DOHH2 (cell line): ENCODE measurements at regions not wholly inside any gene's neighbourhood (a gene's known extent, or its start where the extent isn't known, plus 50 kb on each side); places are given as distances from the start of the nearest gene placed in this dataset.

Source experiments
- H3F3A ChIP-seq: fragments of 200-600 bp; sonication (generic), shearing (Covaris generic); 2 replicates; pipeline ENCODE4 v1.6.0; 2016; ENCODE audit warnings: antibody characterized with exemption, mild to moderate bottlenecking; ENCODE audit not compliant: control insufficient read depth, insufficient read depth
- H3K27ac ChIP-seq: fragments of 200-600 bp; sonication (generic); 2 replicates; pipeline ENCODE4 v1.5.1; 2014; ENCODE audit warnings: low read depth, mild to moderate bottlenecking, low read length, moderate library complexity
- H3K27me3 ChIP-seq: fragments of 200-600 bp; sonication (generic); 2 replicates; pipeline ENCODE4 v1.6.1; 2014; ENCODE audit warnings: mild to moderate bottlenecking, low read length, mixed read lengths; ENCODE audit not compliant: control insufficient read depth
- H3K36me3 ChIP-seq: fragments of 200-600 bp; sonication (generic); 2 replicates; pipeline ENCODE4 v1.6.1; 2014; ENCODE audit warnings: mild to moderate bottlenecking, low read length, moderate library complexity, mixed read lengths; ENCODE audit not compliant: control insufficient read depth
- H3K4me1 ChIP-seq: fragments of 200-600 bp; sonication (generic); 2 replicates; pipeline ENCODE4 v1.6.1; 2014; ENCODE audit warnings: mild to moderate bottlenecking, low read length, mixed read lengths; ENCODE audit not compliant: control insufficient read depth
- H3K4me2 ChIP-seq: fragments of 200-600 bp; sonication (generic); 2 replicates; pipeline ENCODE4 v1.6.0; 2014; ENCODE audit warnings: mild to moderate bottlenecking, low read length, moderate library complexity
- H3K4me3 ChIP-seq: fragments of 200-600 bp; sonication (generic); 2 replicates; pipeline ENCODE4 v1.5.1; 2014; ENCODE audit warnings: mild to moderate bottlenecking, low read length, mixed read lengths
- H3K79me2 ChIP-seq: fragments of 200-600 bp; sonication (generic); 2 replicates; pipeline ENCODE4 v1.6.1; 2014; ENCODE audit warnings: mild to moderate bottlenecking, low read length, mixed read lengths; ENCODE audit not compliant: control insufficient read depth
- H3K9me2 ChIP-seq: fragments of 200-600 bp; sonication (generic); replicated peaks from 2 replicates; pipeline ENCODE4 v1.6.1; 2014; ENCODE audit warnings: mild to moderate bottlenecking, low read length, mixed read lengths; ENCODE audit not compliant: control insufficient read depth
- H3K9me3 ChIP-seq: fragments of 200-600 bp; sonication (generic); 2 replicates; pipeline ENCODE4 v1.6.1; 2014; ENCODE audit warnings: antibody characterized with exemption, low read length, mixed read lengths; ENCODE audit not compliant: control insufficient read depth, insufficient read depth
- H4K20me1 ChIP-seq: fragments of 200-600 bp; sonication (generic); 2 replicates; pipeline ENCODE4 v1.6.0; 2014; ENCODE audit warnings: low read depth, mild to moderate bottlenecking, antibody characterized with exemption, low read length, moderate library complexity; ENCODE audit not compliant: control insufficient read depth, insufficient read depth
- EZH2phosphoT487 ChIP-seq: fragments of 200-600 bp; sonication (generic); IDR thresholded peaks from 2 replicates; pipeline ENCODE4 v1.6.1; 2017; ENCODE audit warnings: borderline replicate concordance, mild to moderate bottlenecking, antibody characterized with exemption, low read length, moderate library complexity, mixed read lengths
- TF ChIP-seq, protein P1 (sequence below): fragments of 200-600 bp; sonication (generic); IDR thresholded peaks from one replicate; pipeline ENCODE4 v1.5.1; 2014; ENCODE audit warnings: antibody characterized with exemption, mild to moderate bottlenecking, low read depth, low read length; ENCODE audit not compliant: poor library complexity, severe bottlenecking

DNA sequence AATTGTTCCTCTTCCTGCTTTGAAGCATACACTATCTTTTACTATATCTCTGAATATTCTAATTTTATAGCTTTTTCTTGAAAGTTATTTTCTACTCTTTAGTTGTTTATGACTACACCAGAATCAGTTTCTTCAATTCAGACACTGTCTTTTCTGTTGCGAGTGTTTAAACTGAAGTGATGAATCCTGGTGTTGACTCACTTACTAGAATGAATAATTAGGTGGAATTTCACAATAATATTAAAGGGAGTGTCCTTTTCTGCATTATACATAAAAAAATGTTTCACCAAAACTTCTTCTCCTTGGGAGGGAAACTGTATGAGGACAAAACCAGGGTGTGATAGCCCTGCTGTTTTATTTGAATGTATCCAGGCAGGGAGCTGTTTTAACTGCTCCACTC lies 1383.1 kb downstream of the C4orf33 start:
- Histone ChIP-seq H3K27me3 (no peaks in the 10 kb centered on the region), H3K27ac (no peak overlapping the region), H3K36me3 (no peaks in the 10 kb centered on the region), H4K20me1 (no peaks in the 10 kb centered on the region), H3K4me3 (no peak overlapping the region), H3F3A (no peaks in the 10 kb centered on the region), H3K4me2 (no peak overlapping the region), H3K9me3 (no peaks in the 10 kb centered on the region), H3K4me1 (no peaks in the 10 kb centered on the region), H3K79me2 (no peaks in the 10 kb centered on the region), H3K9me2 (no peaks in the 10 kb centered on the region)
- TF ChIP-seq, protein P1, sequence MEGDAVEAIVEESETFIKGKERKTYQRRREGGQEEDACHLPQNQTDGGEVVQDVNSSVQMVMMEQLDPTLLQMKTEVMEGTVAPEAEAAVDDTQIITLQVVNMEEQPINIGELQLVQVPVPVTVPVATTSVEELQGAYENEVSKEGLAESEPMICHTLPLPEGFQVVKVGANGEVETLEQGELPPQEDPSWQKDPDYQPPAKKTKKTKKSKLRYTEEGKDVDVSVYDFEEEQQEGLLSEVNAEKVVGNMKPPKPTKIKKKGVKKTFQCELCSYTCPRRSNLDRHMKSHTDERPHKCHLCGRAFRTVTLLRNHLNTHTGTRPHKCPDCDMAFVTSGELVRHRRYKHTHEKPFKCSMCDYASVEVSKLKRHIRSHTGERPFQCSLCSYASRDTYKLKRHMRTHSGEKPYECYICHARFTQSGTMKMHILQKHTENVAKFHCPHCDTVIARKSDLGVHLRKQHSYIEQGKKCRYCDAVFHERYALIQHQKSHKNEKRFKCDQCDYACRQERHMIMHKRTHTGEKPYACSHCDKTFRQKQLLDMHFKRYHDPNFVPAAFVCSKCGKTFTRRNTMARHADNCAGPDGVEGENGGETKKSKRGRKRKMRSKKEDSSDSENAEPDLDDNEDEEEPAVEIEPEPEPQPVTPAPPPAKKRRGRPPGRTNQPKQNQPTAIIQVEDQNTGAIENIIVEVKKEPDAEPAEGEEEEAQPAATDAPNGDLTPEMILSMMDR: no peak
- no peak for TF ChIP-seq EZH2phosphoT487

DNA sequence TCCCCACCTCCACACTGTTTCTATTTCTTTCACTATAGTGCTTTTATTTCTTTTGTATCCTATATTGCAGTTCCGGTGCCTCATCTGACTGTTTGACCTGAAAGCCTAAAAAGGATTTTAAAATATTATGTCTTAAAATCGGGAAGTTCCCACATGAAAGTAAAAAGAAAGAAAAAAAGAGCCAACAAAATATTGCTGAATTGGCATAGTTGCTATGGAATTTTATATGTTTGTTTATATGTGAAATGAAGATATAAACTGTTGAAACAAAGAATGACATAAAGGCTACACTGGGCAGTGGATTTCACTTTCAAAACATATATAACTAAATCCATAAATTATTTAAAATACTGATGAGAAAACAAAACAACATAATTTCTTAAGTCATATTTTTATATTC lies 1383.7 kb downstream of the C4orf33 start:
- Histone ChIP-seq H3K27me3 (no peaks in the 10 kb centered on the region), H3K4me3 (no peak overlapping the region), H3K27ac (no peak overlapping the region), H3K9me3 (no peaks in the 10 kb centered on the region), H3K4me2 (no peak overlapping the region), H3F3A (no peaks in the 10 kb centered on the region), H4K20me1 (no peaks in the 10 kb centered on the region), H3K79me2 (no peaks in the 10 kb centered on the region), H3K9me2 (no peaks in the 10 kb centered on the region), H3K4me1 (no peaks in the 10 kb centered on the region), H3K36me3 (no peaks in the 10 kb centered on the region)
- TF ChIP-seq EZH2phosphoT487: no peak
- TF ChIP-seq, protein P1: no peak

DNA sequence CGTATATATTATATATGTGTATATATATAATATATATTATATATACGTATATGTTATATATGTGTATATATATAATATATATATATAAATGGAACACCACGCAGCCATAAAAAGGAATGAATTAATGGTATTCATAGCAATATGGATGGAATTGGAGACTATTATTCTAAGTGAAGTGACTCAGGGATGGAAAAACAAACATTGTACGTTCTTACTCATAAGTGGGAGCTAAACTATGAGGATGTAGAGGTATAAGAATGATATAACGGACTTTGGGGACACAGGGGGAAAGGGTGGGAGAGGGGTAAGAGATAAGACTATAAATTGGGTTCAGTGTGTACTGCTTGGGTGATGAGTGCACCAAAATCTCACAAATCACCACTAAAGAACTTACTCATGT lies 1388.9 kb downstream of the C4orf33 start:
- Histone ChIP-seq H3K36me3 (no peaks in the 10 kb centered on the region), H3K4me2 (no peak overlapping the region), H3K9me3 (no peaks in the 10 kb centered on the region), H3K79me2 (no peaks in the 10 kb centered on the region), H3K27me3 (no peaks in the 10 kb centered on the region), H3K4me3 (no peak overlapping the region), H4K20me1 (no peaks in the 10 kb centered on the region), H3F3A (no peaks in the 10 kb centered on the region), H3K4me1 (no peaks in the 10 kb centered on the region), H3K27ac (no peak overlapping the region), H3K9me2 (no peaks in the 10 kb centered on the region)
- TF ChIP-seq, protein P1: no peak
- TF ChIP-seq EZH2phosphoT487: no peak

DNA sequence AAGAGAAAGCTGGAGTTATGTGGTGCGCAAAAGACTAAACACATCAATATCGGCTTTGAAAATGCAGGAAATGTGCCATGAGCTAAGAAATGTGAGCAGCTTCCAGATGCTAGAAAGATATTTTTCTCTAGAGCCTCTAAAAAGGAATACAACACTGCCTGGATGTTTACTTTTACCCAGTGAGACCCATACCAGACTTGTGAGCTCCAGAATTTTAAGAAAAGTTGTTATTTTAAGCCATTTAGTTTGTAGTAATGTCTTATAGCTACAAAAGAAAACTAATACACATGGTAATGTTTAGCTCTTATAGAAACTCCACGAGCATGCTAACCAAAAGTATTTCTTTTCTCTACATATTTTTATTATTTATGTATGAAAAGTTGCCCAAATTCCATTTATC lies 1389.4 kb downstream of the C4orf33 start:
- H3K36me3 ChIP-seq: no peaks in the 10 kb centered on the region
- no peak overlapping the region for H3K4me3 ChIP-seq
- H3K9me2 ChIP-seq: no peaks in the 10 kb centered on the region
- H4K20me1 ChIP-seq: no peaks in the 10 kb centered on the region
- H3K4me2 ChIP-seq: no peak overlapping the region
- no peaks in the 10 kb centered on the region for H3K79me2 ChIP-seq
- H3K4me1 ChIP-seq: no peaks in the 10 kb centered on the region
- no peaks in the 10 kb centered on the region for H3K9me3 ChIP-seq
- no peak overlapping the region for H3K27ac ChIP-seq
- no peaks in the 10 kb centered on the region for H3K27me3 ChIP-seq
- no peaks in the 10 kb centered on the region for H3F3A ChIP-seq
- TF ChIP-seq, protein P1: no peak
- no peak for TF ChIP-seq EZH2phosphoT487
